ENCODE measurements at regions not wholly inside any gene's neighbourhood (a gene's known extent, or its start where the extent isn't known, plus 50 kb on each side); places are given as distances from the start of the nearest gene placed in this dataset.

DNA sequence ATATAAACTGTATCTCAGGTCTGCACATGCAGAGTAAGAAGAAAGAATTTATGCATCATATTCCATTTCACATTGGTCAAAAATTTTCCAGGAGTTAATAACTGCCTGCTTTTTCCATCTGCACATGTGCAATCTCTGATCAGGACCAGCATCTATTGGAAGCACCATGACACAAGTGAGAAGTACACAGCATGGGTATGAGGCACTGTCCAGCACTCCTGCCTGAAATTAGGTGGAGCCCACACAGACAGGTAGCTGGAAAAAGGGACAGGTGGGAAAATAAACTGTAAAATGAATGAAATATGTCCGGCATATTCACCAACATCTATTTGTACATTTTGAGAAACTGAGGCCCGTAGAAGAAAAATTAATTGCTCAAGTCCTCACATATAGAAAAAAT lies 609.2 kb upstream of the NXPH2 start:
- DNase-seq, result no peak

DNA sequence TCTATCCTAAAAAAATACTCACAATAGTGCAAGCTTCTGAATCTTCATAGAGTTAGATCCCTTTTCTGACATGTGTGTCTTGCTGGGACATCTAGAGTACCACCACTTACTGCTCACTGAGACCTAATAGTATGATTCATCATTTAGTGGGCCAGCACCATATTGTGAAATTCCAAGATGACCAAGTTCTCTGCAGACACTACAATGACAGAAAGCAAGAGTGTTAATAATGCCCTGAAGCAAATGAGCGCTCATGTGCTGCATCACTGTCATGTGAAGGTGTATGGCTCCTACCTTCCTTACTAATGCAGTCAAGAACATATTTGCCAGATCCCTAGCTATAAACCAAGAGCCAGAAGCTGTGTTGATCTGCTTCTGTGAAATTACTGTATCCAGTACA lies 606.2 kb upstream of the NXPH2 start:
- DNase-seq, result no peak

DNA sequence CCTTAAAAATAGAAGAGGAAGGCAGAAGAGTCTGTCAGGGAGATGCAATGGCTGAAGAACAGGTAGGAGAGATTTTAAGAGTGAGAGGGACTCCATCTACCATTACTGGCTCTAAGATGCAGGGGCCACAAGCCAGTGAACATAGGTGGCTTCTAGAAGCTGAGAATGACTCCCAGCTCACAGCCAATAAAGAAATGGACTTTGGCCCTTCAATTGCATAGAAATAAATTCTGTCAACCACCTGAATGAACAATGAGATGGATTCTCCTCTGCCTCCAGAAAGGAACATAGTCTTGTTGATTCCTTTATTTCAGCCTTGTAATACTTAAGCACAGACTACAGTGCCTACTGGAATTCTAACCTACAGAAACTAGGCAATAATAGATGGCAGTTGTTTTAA lies 603.3 kb upstream of the NXPH2 start:
- no peak for DNase-seq

DNA sequence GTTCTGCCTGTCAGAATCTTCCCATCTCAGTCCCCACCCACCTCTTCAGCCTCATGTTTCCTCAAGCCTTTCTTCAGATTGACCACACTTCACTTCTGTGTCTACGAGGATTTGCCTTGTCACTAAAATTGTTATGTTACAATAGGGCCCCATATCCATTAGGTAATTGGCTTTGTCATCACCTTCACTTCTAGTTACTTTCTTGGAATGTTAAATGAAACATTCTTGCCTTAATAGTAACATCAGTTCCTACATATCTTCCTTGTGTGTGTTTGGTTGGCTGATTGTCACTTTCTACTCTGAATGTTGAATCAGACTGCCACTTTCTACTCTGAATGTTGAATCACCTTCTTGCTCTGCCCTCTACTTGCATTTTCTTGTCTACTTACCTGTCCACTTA lies 599.9 kb upstream of the NXPH2 start:
- no peak for DNase-seq

DNA sequence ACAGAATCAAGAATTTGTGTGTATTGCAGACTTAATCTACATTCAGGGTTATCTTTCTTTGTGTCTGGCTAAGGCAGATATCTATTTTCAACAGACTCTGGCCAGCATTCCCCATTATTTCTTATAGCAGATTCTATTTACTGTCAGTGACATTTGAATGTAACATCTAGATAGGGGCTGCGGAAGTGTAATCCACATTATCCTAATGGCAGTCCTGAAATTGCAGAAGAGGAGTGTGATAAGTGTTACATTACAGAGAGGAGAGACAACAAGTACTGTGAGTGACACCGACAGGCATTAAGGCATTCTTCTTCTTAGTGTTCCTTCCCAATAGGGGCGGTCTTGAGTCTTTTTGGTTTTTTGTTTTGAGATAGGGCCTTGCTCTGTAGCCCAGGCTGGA lies 598.2 kb upstream of the NXPH2 start:
- no peak for DNase-seq

DNA sequence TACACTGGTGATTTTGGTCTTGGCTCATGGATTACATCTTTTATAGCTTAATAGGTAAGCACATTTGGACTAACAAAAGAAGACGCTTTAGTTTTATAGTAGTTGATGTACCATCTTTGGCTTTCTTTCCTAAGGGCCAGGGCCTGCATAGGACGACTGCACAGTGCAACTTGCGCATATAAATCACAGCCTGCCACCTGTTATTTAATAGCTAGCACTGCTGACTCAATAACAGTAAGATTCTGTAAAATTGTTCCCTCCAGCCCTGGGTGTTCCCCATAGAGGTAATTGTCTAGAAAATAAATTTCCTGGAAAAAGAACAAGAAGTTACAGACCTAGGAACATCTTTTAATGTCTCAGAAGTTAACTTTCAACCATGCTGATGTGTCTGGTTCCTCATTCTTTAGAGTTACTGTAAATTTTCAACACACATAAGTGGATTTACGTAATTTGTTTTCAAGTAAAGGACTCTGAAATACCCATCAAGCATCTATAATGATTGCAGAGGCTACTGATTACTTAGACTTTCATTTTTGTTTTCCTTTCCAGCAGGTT lies 594.2 kb upstream of the NXPH2 start:
- no peak for DNase-seq

DNA sequence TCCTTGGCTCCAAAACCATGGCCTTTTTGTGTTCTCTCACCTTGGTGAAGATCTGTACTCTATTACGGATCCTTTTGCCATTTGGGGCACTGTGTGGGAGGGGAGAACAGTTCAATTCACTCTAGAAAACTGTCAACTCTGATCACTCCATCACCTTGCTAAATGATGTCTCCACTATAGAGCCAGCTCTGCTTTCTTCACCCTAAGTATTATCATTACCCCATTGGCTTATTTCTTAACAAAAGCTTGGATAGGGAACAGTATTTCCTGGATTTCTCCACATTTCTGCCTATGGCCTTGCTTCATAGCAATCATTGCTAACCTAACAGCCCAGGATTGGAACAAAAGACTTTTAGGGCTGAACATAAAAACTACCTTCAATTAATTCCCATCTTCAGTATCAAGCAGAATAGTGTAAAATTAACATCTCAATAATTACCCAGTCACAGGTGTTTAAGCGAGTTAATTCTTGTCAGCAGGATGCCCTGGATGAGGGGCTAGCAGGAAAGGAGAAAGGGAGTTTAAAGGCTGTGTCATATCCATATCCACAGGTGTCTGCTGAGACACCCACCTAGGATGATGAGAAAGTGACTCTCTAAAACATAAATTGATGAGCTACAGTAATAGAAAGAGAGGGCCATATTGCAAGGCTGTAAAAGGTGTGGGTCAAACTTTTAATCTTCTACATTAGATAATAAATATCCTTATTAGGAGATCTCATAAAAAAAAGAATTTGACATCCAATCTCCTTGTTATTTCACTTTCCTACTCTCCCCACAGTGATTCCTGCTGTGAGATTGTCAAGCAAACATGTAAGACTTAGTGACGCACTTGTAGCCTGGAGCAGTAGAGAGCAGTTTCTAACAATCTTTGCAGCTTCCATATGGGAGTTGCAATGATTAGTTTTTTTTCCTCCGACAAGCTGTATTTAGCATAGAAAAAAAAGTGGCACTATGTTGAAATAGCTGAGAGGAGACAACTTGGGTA lies 589.5 kb upstream of the NXPH2 start:
- no peak for DNase-seq

DNA sequence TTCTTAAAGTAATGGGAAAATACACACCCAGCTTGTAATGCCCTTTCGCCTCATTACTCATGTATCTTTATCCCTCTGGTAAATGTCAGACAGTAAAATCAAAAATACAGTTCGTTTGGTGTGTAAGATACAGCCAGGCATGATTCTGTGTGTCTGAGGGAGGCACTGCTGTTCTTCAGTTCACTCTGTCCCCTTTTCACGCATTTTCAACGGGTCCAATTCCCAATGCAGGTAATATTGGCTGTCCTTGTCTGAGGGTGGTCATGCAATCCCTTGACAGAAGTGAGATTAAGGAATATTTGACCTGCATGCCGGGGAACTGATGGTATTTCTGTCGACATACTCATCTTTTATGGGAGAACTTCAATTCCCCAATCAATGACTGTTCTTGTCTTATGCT lies 587.2 kb upstream of the NXPH2 start:
- DNase-seq, result no peak

DNA sequence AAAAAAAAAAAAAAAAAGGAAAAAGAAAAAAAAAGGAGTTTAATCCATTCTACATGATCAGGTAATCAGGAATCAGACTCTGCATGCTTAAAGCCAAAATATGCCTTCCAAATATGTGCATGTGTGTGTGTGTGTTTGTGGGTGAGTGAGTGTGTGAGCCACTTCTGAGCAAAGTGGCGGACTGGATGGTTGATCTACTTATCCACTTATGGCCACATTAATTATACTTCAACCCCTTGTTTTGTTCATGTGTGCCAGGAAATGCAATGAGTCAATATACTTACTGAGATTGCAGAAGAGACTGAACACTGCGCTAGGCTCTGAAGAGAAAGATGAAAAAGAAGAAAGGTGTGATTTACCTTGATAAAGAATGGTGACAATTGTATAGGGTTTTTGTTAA lies 586.5 kb upstream of the NXPH2 start:
- no peak for DNase-seq

DNA sequence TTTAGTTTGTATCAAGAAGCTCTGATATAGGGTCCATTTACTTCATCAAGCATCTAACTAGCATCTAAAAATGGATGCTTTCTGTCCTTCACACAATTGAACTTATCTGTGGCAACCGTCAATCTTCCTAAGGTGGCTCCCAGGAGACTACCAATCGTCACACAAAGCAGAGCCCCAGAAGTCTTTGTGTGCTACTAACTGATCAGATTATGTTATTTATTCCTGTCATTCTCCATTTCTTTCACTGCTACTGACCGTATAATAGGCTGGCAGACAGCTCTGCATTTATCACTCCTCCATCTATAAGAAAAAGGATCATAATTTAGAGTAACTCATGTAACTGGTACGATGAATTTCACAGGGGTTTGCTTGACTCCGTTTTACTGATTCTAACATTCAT lies 585.0 kb upstream of the NXPH2 start:
- no peak for DNase-seq

DNA sequence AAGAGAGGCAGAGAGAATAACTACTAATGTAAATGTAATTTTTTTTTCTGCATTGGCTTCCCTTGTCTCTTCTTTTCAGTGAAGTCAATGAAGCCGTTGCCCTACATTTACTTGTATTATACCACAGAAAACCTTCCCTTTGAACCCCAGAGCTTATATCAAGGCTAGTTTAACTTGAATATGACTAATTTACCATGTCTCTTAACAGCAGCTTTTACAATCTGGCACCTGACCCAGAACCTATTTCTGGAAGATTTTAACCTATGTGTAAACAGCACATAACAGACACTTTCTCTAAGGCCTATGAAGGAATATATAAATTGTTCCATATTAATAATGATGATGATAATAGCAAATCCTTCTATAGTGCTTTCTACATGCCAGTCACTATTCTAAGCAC lies 580.5 kb upstream of the NXPH2 start:
- no peak for DNase-seq

DNA sequence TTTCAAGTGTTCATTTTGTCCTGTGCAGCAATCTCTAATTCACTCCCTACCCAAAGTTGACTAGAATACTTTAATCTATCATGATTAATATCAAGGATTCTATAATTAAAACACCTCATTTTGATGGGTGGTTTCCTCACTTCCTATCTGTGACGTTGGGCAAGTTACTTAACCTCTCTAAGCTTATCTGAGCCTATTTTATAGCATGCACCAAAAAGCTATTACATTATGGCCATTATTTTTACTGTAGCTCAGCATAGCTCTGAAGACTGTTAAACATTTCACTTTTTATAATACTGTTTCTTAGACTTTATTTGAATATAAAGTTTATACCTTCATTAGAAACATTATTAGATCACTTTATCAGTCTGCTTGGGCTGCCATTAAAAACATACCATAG lies 579.6 kb upstream of the NXPH2 start:
- no peak for DNase-seq

DNA sequence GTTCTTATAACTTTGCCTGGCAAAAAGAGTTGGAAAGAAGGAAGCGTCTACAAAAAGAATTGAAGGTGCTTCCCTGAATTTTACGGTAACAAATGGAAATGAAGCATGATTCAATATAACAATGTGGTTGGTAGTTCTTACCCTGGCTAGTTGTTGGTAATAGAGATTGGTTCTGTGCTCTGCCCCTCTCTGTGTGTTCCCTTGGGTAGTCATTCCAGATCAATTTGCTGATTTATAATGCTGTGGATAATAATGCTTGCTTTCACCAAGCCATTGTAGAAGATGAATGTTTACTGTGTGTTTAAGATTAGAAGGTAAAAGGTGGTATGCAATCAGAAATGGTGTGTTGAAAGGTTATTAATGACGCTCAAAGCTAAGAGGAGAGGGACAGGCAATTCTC lies 577.8 kb upstream of the NXPH2 start:
- DNase-seq, result no peak

DNA sequence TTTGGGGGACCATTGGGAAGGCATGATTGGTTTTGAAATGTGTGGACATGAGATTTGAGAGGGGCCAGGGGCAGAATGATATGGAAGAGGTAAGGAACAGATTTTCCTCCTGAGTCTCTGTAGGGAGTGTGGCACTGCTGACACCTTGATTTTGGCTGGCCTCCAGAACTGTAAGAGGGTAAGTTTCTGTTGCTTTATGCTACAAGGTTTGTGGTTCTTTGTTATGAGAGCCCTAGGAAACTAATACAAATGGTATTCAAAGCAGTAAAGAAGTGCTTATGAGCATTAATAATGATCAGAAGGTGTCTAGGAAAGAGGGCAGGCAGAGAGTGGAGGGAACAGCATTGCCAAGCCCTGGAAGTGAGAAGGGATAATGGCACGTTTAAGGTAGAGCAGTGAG lies 574.3 kb upstream of the NXPH2 start:
- DNase-seq, result no peak

DNA sequence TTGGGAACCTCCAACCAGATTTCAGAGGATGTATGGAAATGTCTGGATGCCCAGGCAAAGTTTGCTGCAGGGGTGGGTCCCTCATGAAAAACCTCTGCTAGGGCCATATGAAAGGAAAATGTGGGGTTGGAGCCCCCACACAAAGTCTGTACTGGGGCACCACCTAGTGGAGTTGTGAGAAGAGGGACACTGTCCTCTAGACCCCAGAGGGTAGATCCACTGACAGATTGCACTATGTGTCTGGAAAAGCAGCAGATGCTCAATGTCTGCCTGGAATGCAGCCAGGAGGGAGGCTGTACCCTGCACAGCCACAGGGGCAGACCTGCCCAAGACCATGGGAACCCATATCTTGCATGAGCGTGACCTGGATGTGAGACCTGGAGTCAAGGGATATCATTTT lies 573.7 kb upstream of the NXPH2 start:
- DNase-seq, result no peak

DNA sequence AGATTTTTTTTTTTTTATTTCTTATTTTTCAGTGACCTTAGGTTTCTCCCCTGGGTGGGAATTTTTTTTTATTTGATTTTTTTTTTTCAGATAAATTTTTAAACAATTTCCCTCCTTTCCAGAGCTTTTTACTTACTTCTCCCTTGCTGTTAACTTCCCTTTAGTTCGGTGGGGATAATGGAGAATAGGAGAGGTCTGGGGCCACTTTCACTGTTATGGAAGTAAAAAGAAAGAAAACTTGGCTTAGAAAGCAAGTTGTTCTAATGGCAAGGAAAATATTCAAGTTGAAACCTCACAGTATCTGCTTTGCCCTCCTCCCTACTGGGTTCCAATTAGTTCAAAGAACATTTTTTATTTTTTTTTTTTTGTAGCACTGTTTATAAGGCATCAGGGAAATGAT lies 537.1 kb upstream of the NXPH2 start:
- DNase-seq, result no peak

DNA sequence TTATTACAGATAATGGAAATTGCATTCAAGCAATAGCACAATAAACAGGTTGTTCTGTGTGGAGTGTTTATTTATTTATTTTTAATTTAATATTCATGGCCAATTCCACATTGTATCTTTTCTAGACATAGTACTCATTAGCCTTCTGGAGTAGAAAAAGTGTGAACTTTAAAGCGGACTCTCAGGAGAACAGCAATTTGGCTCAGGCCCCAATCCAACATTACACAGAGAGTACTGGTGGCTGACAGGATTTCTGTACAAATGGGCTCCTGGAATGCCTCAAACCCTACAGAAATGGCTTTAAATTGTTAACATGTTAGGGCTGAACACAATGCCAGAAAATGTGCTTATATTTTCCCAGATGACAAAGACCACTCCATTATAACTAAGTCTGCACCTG lies 533.9 kb upstream of the NXPH2 start:
- DNase-seq, result no peak

DNA sequence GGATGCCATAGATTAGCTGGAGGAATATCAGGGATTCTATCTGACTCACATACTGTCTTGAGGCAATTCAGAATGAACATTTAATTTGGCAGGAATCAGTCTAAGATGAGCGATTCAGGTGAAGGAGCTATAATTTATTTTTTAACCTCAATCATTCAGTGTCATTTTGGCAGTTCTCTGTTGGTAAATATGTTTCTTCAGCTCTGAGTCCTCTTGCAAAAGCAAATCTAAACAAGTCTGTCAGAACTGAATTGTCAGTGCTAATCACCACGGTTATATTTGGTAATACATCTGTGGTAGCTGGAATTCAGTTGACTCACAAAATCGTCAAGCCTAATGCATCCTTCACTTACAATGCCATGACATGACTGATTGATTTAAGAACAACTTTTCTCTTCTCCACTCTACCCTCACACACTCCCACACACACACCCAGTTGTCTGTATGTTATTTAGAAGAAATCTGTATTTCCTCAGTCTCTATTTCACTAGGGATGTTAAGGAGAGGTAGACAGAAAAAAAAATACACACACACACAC lies 516.6 kb upstream of the NXPH2 start:
- DNase-seq, result no peak

DNA sequence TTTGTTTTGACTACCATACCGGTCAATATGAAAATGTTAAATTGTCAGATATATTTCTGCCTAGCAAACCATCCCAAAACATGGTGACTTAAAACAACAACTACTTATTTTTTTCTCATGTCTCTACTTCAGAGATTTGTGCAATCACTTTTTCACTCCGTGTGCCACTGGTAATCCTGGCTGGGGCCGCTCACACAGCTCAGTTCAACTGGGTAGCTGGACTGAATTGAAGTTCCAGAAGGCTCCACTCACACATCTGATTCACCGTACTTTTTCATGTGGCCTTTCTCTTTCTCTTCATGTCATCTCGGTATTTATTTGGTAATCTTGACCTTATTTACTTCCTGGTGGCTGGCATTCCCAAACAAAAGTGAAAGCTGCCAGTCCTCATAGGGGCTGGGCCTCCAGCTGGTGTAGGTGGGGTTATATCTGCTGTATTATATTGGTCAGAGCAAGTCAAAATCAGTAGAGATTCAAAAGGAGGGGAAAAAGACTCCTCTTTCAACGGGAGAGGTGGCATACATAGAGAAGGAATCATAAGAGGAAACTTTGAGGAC lies 513.9 kb upstream of the NXPH2 start:
- no peak for DNase-seq

DNA sequence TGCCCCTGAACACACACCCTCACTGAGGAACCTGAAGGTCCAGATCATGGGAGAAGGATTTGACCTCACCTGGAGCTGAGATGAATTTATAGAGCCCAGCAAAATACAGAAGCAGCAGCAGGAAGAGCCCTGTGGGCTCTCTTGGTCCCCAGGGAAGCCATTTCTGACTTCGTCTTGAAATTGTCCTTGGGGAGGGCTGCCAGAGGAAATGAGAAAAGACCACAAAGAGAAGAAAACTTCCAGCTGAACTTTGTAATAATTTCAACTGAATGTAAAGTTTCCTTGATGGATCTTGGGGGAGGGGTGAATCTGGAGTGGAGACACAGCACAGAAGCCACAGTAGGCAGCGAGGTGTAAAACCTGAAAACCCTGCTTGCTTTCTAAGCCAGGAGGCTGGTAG lies 500.9 kb upstream of the NXPH2 start:
- no peak for DNase-seq

DNA sequence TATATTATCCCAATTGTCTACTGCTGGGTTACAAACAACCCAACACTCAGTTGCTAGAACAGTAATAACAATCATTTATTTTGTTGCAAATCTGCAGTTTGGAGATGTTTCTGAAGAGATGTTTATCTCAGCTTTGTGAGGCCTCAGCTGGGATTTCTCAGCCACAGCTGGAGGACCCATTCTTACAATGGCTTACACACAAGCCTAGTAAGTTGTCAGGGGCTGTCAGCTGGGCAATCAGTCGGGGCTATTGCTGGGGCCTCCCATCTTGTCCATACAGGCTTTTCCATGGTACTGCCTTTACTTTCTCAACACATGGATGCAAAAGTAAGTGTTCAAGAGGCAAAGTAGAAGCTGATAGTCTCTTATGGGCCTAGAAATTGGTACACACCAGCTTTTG lies 491.7 kb upstream of the NXPH2 start:
- no peak for DNase-seq

DNA sequence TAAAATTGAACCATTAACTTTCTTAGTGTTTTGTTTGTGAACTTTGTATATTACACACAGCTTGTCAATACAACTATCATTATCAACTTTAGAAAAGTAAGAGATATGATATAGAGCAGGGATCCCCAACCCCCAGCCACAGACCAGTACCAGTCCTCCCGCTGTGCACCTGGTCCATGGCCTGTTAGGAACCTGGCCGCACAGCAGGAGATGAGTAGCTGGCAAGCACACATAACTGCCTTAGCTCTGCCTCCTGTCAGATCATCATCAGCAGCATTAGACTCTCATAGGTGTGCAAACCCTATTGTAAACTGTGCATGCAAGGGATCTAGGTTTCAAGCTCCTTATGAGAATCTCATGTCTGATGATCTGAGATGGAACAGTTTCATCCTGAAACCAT lies 491.0 kb upstream of the NXPH2 start:
- no peak for DNase-seq

DNA sequence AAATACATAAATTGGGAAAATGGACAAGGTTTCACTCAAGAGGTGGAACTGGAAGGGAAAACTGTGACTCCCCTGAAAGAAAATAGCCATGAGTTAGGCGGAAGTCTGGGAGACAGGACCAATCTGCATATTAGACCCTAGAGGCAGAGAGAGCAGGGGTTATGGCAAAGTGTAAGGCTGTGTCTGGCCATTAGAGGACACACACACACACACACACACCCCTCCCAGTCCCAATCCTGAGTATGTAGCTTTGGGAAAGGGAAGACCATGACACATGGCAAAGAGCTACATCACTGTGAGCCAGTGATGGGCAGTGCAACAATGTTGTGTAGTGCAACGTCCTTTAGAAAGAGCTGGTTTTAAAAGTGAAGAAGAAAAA lies 479.9 kb upstream of the NXPH2 start:
- no peak for DNase-seq

DNA sequence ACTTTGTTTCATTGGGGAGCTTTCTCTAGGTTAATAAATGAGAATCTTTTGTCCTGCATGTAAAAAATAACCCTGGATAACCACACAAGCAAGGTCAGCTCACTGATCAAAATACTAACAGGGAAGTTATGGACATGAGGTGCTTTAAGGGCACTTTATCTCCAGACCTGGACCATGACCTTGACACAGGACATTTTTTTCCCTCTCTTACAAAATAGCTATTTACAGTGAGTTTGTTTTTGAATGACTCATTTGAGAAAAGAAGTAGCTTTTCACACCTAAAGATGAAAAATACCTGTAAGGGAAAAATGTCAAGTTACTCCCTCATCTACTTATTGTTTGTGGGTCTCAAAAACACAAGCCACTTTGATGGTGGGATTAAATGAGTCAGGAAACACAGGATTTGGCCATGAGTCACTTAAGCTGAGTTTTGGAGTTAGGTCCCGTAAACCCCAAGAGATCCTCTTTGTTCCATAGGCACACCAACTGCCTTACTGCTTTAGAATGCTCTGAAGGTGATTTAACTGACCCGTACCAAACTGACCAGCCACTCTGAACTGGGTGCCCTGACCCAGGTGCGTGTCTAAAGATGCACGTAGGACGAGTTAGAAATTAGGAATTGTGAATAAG lies 479.3 kb upstream of the NXPH2 start:
- DNase-seq, result no peak

Measured in inflammatory macrophage (primary cell).